Esophagus (tissue), 2 donors: ENCODE measurements at regions not wholly inside any gene's neighbourhood (a gene's known extent, or its start where the extent isn't known, plus 50 kb on each side); places are given as distances from the start of the nearest gene placed in this dataset.

Experiments
- H3K27ac ChIP-seq, 2 donors: one replicate each; pipeline ENCODE4 v1.5.1; 2013; ENCODE audit warnings: low read depth in 2 of 2, mild to moderate bottlenecking in 2 of 2, inconsistent platforms in 1 of 2, low read length in 1 of 2, moderate library complexity in 1 of 2
- H3K27me3 ChIP-seq, 2 donors: one replicate each; pipeline ENCODE4 v1.6.1; 2013; ENCODE audit warnings: low read length in 2 of 2, control low read depth in 1 of 2, mild to moderate bottlenecking in 1 of 2; ENCODE audit not compliant: insufficient read depth in 2 of 2, control insufficient read depth in 1 of 2
- H3K36me3 ChIP-seq, 2 donors: one replicate each; pipeline ENCODE4 v1.6.1; 2013; ENCODE audit warnings: low read length in 1 of 2; ENCODE audit not compliant: control insufficient read depth in 2 of 2, insufficient read depth in 2 of 2
- H3K4me1 ChIP-seq, 2 donors: one replicate each; pipeline ENCODE4 v1.6.1; 2013; ENCODE audit warnings: low read length in 1 of 2; ENCODE audit not compliant: control insufficient read depth in 2 of 2, insufficient read depth in 2 of 2
- H3K4me3 ChIP-seq, 2 donors: one replicate each; pipeline ENCODE4 v1.5.1; 2013; ENCODE audit warnings: low read length in 2 of 2, mild to moderate bottlenecking in 2 of 2, low read depth in 1 of 2, moderate library complexity in 1 of 2
- H3K9me3 ChIP-seq, 2 donors: one replicate each; pipeline ENCODE4 v1.6.1; 2013; ENCODE audit warnings: mild to moderate bottlenecking in 2 of 2, low read depth in 1 of 2, low read length in 1 of 2, moderate library complexity in 1 of 2; ENCODE audit not compliant: control insufficient read depth in 2 of 2, insufficient read depth in 1 of 2
- WGBS, 2 donors: extraction: QIAGEN DNeasy Blood & Tissue Kit; methylation state at CpG; one replicate each; pipeline ENCODE4 v1.1.7; 2013; 5-methylcytosine and 5-hydroxymethylcytosine counted together
- donor health status: healthy with polysubstance abuse.
- donor health status: Bipolar disorder and iron deficiency.

- 70 to 72% methylated on average over 2 of the region's 2 CpGs for WGBS, 2 donors
- Histone ChIP-seq H3K27ac (no peak overlapping the region), H3K9me3 (no peaks in the 10 kb centered on the region), H3K4me1 (no peaks in the 10 kb centered on the region), H3K4me3 (no peak overlapping the region), H3K27me3 (no peaks in the 10 kb centered on the region), H3K36me3 (no peaks in the 10 kb centered on the region)
These were observed 423.6 kb upstream of the CDH11 start for GRCh38 chr16:65545413-65545956.

GRCh38 chr16:65543781-65544740 is 422.2 kb upstream of the CDH11 start:
- WGBS, 2 donors = 75 to 77% methylated on average over 5 of the region's 5 CpGs
- Histone ChIP-seq H3K27me3 (no peaks in the 10 kb centered on the region), H3K27ac (no peak overlapping the region), H3K36me3 (no peaks in the 10 kb centered on the region), H3K9me3 (no peaks in the 10 kb centered on the region), H3K4me3 (no peak overlapping the region), H3K4me1 (no peaks in the 10 kb centered on the region)

- WGBS, 2 donors = 90 to 91% methylated on average over 1 of the region's 1 CpG
- no peak overlapping the region for H3K27ac ChIP-seq
- H3K4me1 ChIP-seq = no peaks in the 10 kb centered on the region
- no peaks in the 10 kb centered on the region for H3K9me3 ChIP-seq
- no peak overlapping the region for H3K4me3 ChIP-seq
- no peaks in the 10 kb centered on the region for H3K27me3 ChIP-seq
- H3K36me3 ChIP-seq = no peaks in the 10 kb centered on the region
These were observed 419.8 kb upstream of the CDH11 start for GRCh38 chr16:65541646-65542045.

GRCh38 chr16:65540901-65541300 is 419.0 kb upstream of the CDH11 start:
- Histone ChIP-seq H3K4me3 (no peak overlapping the region), H3K4me1 (no peaks in the 10 kb centered on the region), H3K27me3 (no peaks in the 10 kb centered on the region), H3K36me3 (no peaks in the 10 kb centered on the region), H3K27ac (no peak overlapping the region), H3K9me3 (no peaks in the 10 kb centered on the region)

- 20 to 31% methylated on average over 3 of the region's 3 CpGs for WGBS, 2 donors
- Histone ChIP-seq H3K9me3 (no peaks in the 10 kb centered on the region), H3K27ac (no peak overlapping the region), H3K27me3 (no peaks in the 10 kb centered on the region), H3K4me3 (no peak overlapping the region), H3K4me1 (no peaks in the 10 kb centered on the region), H3K36me3 (no peaks in the 10 kb centered on the region)
These were observed 417.1 kb upstream of the CDH11 start for GRCh38 chr16:65538976-65539375.

- Histone ChIP-seq H3K9me3 (no peaks in the 10 kb centered on the region), H3K36me3 (no peaks in the 10 kb centered on the region), H3K27me3 (no peaks in the 10 kb centered on the region), H3K27ac (no peak overlapping the region), H3K4me1 (no peaks in the 10 kb centered on the region), H3K4me3 (no peak overlapping the region)
- 64 to 68% methylated on average over 1 of the region's 1 CpG for WGBS, 2 donors
These were observed 415.5 kb upstream of the CDH11 start for GRCh38 chr16:65537336-65537735.

GRCh38 chr16:65534121-65534528 is 412.3 kb upstream of the CDH11 start:
- Histone ChIP-seq H3K4me1 (no peaks in the 10 kb centered on the region), H3K36me3 (no peaks in the 10 kb centered on the region), H3K27ac (no peak overlapping the region), H3K4me3 (no peak overlapping the region), H3K27me3 (no peaks in the 10 kb centered on the region), H3K9me3 (no peaks in the 10 kb centered on the region)
- 72 to 83% methylated on average over 2 of the region's 2 CpGs for WGBS, 2 donors

- no peaks in the 10 kb centered on the region for H3K9me3 ChIP-seq
- H3K4me3 ChIP-seq = no peak overlapping the region
- WGBS, 2 donors = 78 to 83% methylated on average over 2 of the region's 2 CpGs
- H3K27me3 ChIP-seq = no peaks in the 10 kb centered on the region
- H3K36me3 ChIP-seq = no peaks in the 10 kb centered on the region
- no peaks in the 10 kb centered on the region for H3K4me1 ChIP-seq
- no peak overlapping the region for H3K27ac ChIP-seq
These were observed 411.0 kb upstream of the CDH11 start for GRCh38 chr16:65532846-65533245.

- no peaks in the 10 kb centered on the region for H3K4me1 ChIP-seq
- no peak overlapping the region for H3K27ac ChIP-seq
- H3K27me3 ChIP-seq = no peaks in the 10 kb centered on the region
- H3K36me3 ChIP-seq = no peaks in the 10 kb centered on the region
- H3K9me3 ChIP-seq = no peaks in the 10 kb centered on the region
- no peak overlapping the region for H3K4me3 ChIP-seq
- WGBS, 2 donors = 49 to 50% methylated on average over 6 of the region's 6 CpGs
These were observed 410.4 kb upstream of the CDH11 start for GRCh38 chr16:65532258-65532657.

- 59 to 72% methylated on average over 4 of the region's 4 CpGs for WGBS, 2 donors
These were observed 409.6 kb upstream of the CDH11 start for GRCh38 chr16:65531475-65531874.

More at GRCh38 chr16:65531475-65531874, 409.6 kb upstream of the CDH11 start:
- Histone ChIP-seq H3K36me3 (no peaks in the 10 kb centered on the region), H3K27ac (no peak overlapping the region), H3K9me3 (no peaks in the 10 kb centered on the region), H3K4me1 (no peaks in the 10 kb centered on the region), H3K4me3 (no peak overlapping the region), H3K27me3 (no peaks in the 10 kb centered on the region)
